ENCODE measurements at regions not wholly inside any gene's neighbourhood (a gene's known extent, or its start where the extent isn't known, plus 50 kb on each side); places are given as distances from the start of the nearest gene placed in this dataset.

- TF ChIP-seq NKRF (conservative IDR thresholded peaks at IDR 0.05): no peak
- TF ChIP-seq CHD2 (IDR thresholded peaks at IDR 0.05; ENCODE audit: borderline replicate concordance, low read depth, low read length): no peak
- no peak for TF ChIP-seq ATF7 (IDR thresholded peaks at IDR 0.05; ENCODE audit: low read depth)
- TF ChIP-seq EGR1 (IDR thresholded peaks at IDR 0.05; ENCODE audit: borderline replicate concordance in 1 of 2, low read depth in 2 of 2, low read length in 2 of 2): no peak
- no peak for TF ChIP-seq ZBED1 (IDR thresholded peaks at IDR 0.05; ENCODE audit: borderline replicate concordance)
- no peak for TF ChIP-seq NFXL1 (IDR thresholded peaks at IDR 0.05; ENCODE audit: borderline replicate concordance)
- TF ChIP-seq TARDBP (IDR thresholded peaks at IDR 0.05; ENCODE audit: borderline replicate concordance): no peak
- TF ChIP-seq ZBTB40 (IDR thresholded peaks at IDR 0.05; ENCODE audit: borderline replicate concordance): no peak
- no peak for TF ChIP-seq ZNF274 (IDR thresholded peaks at IDR 0.05; ENCODE audit: insufficient read depth, insufficient read length)
- TF ChIP-seq POU2F2 (IDR thresholded peaks at IDR 0.05; ENCODE audit: borderline replicate concordance, low read depth, low read length): no peak
- TF ChIP-seq LARP7 (IDR thresholded peaks at IDR 0.05): no peak
- no peak for TF ChIP-seq MLLT1 (IDR thresholded peaks at IDR 0.05)
- peak; percentile 62 for TF ChIP-seq MEF2B (IDR thresholded peaks at IDR 0.05; ENCODE audit: partially characterized antibody, poor library complexity, severe bottlenecking)
- no peak for TF ChIP-seq HCFC1 (IDR thresholded peaks at IDR 0.05; ENCODE audit: low read length)
- TF ChIP-seq BMI1 (IDR thresholded peaks at IDR 0.05; ENCODE audit: borderline replicate concordance): no peak
- TF ChIP-seq STAT3 (IDR thresholded peaks at IDR 0.05; ENCODE audit: low read depth, low read length): 0 out of 2 replicates have a peak, but pooled peaks have one; percentile 31
- TF ChIP-seq ASH2L (IDR thresholded peaks at IDR 0.05; ENCODE audit: borderline replicate concordance, low read depth): no peak
- TF ChIP-seq ZNF687 (IDR thresholded peaks at IDR 0.05): no peak
- no peak for TF ChIP-seq ELK1 (IDR thresholded peaks at IDR 0.05; ENCODE audit: low read depth, low read length)
These were observed 62.0 kb upstream of the OSBPL8 start (continued) for GRCh38 chr12:76621582-76622024.
